OCI-M1 (cell line): ENCODE measurements at regions not wholly inside any gene's neighbourhood (a gene's known extent, or its start where the extent isn't known, plus 50 kb on each side); places are given as distances from the start of the nearest gene placed in this dataset.
A peak's percentile ranks its signal among the peaks of the same experiment; 100 is the strongest.

Experiments
- DNase-seq: peaks from one replicate; lab custom pipeline; 2025; lab: John Stamatoyannopoulos, UW

- peak; percentile 33 for DNase-seq
Measured at GRCh38 chr2:118186110-118186857, 98.0 kb downstream of the INSIG2 start.

GRCh38 chr2:118185210-118186109 is 97.2 kb downstream of the INSIG2 start:
- peak; percentile 32 for DNase-seq

- no peak for DNase-seq
Measured at GRCh38 chr2:118183381-118183780, 95.1 kb downstream of the INSIG2 start.

- no peak for DNase-seq
Measured at GRCh38 chr2:118179445-118179844, 91.2 kb downstream of the INSIG2 start.

GRCh38 chr2:118177884-118178283 is 89.6 kb downstream of the INSIG2 start:
- no peak for DNase-seq

- no peak for DNase-seq
Measured at GRCh38 chr2:118177318-118177717, 89.0 kb downstream of the INSIG2 start.

GRCh38 chr2:118176601-118177000 is 88.3 kb downstream of the INSIG2 start:
- no peak for DNase-seq

GRCh38 chr2:118171546-118171945 is 83.3 kb downstream of the INSIG2 start:
- no peak for DNase-seq

- DNase-seq, result no peak
Measured at GRCh38 chr2:118169359-118170005, 81.2 kb downstream of the INSIG2 start.

- DNase-seq, result no peak
Measured at GRCh38 chr2:118168615-118169014, 80.3 kb downstream of the INSIG2 start.

GRCh38 chr2:118167026-118167425 is 78.8 kb downstream of the INSIG2 start:
- no peak for DNase-seq

- DNase-seq, result no peak
Measured at GRCh38 chr2:118166242-118166641, 78.0 kb downstream of the INSIG2 start.

GRCh38 chr2:118165595-118165994 is 77.3 kb downstream of the INSIG2 start:
- DNase-seq, result no peak
